OCI-LY1 (cell line): ENCODE measurements at regions not wholly inside any gene's neighbourhood (a gene's known extent, or its start where the extent isn't known, plus 50 kb on each side); places are given as distances from the start of the nearest gene placed in this dataset.

ENCODE experiments used
- H2AFZ ChIP-seq: fragments of 200-600 bp; sonication (generic), shearing (Covaris generic); 2 replicates; pipeline ENCODE4 v1.6.0; 2014; ENCODE audit warnings: antibody characterized with exemption, mild to moderate bottlenecking, low read length
- H3F3A ChIP-seq: fragments of 200-600 bp; sonication (generic), shearing (Covaris generic); 2 replicates; pipeline ENCODE4 v1.6.0; 2014; ENCODE audit warnings: mild to moderate bottlenecking, antibody characterized with exemption, low read length, moderate library complexity; ENCODE audit not compliant: insufficient read depth
- H3K27ac ChIP-seq: fragments of 200-600 bp; sonication (generic); 2 replicates; pipeline ENCODE4 v1.5.1; 2014; ENCODE audit warnings: low read length, mixed run types, mild to moderate bottlenecking, low read depth; ENCODE audit not compliant: poor library complexity, severe bottlenecking
- H3K27me3 ChIP-seq: fragments of 200-600 bp; sonication (generic); 2 replicates; pipeline ENCODE4 v1.6.0; 2014; ENCODE audit warnings: antibody characterized with exemption, mild to moderate bottlenecking, low read length, moderate library complexity; ENCODE audit not compliant: insufficient read depth
- H3K36me3 ChIP-seq: fragments of 200-600 bp; sonication (generic); 2 replicates; pipeline ENCODE4 v1.6.1; 2014; ENCODE audit warnings: mild to moderate bottlenecking, antibody characterized with exemption, low read length, moderate library complexity, mixed read lengths; ENCODE audit not compliant: insufficient read depth
- H3K4me1 ChIP-seq: fragments of 200-600 bp; sonication (generic); 2 replicates; pipeline ENCODE4 v1.5.1; 2014; ENCODE audit warnings: mild to moderate bottlenecking, low read length, moderate library complexity; ENCODE audit not compliant: insufficient read depth, severe bottlenecking
- H3K4me2 ChIP-seq: fragments of 200-600 bp; sonication (generic), shearing (Covaris generic); 2 replicates; pipeline ENCODE4 v1.6.1; 2014; ENCODE audit warnings: low read length
- H3K4me3 ChIP-seq: fragments of 200-600 bp; sonication (generic); 2 replicates; pipeline ENCODE4 v1.5.1; 2014; ENCODE audit warnings: low read length, low read depth, mild to moderate bottlenecking, mixed read lengths; ENCODE audit not compliant: poor library complexity, severe bottlenecking
- H3K79me2 ChIP-seq: fragments of 200-600 bp; shearing (Covaris generic); 2 replicates; pipeline ENCODE4 v1.6.1; 2016; ENCODE audit warnings: mixed run types, low read length, mixed read lengths; ENCODE audit not compliant: insufficient read depth
- H3K9ac ChIP-seq: fragments of 200-600 bp; sonication (generic), shearing (Covaris generic); 2 replicates; pipeline ENCODE4 v1.6.1; 2014; ENCODE audit warnings: mild to moderate bottlenecking, low read length, mixed read lengths
- H3K9me2 ChIP-seq: fragments of 200-600 bp; sonication (generic), shearing (Covaris generic); 2 replicates; pipeline ENCODE4 v1.6.1; 2014; ENCODE audit warnings: low read depth, mild to moderate bottlenecking, low read length, mixed read lengths
- H3K9me3 ChIP-seq: fragments of 200-600 bp; shearing (Covaris generic); 2 replicates; pipeline ENCODE4 v1.6.1; 2014; ENCODE audit warnings: low read length, mixed read lengths
- H4K20me1 ChIP-seq: fragments of 200-600 bp; sonication (generic), shearing (Covaris generic); 2 replicates; pipeline ENCODE4 v1.6.0; 2016; ENCODE audit warnings: mild to moderate bottlenecking, low read length; ENCODE audit not compliant: insufficient read depth
- CTCF ChIP-seq: fragments of 200-600 bp; sonication (generic), shearing (Covaris generic); IDR thresholded peaks from 2 replicates; pipeline ENCODE4 v1.5.1; 2017; ENCODE audit warnings: mild to moderate bottlenecking, antibody characterized with exemption, low read length, moderate library complexity, mixed read lengths
- EZH2 ChIP-seq: fragments of 200-600 bp; sonication (generic), shearing (Covaris generic); IDR thresholded peaks from 2 replicates; pipeline ENCODE4 v1.8.0; 2017; ENCODE audit warnings: borderline replicate concordance, mixed run types, mild to moderate bottlenecking, antibody characterized with exemption, low read length, moderate library complexity, mixed read lengths

- Histone ChIP-seq H3K4me1 (peaks cover 55% of the 10 kb centered on the region), H3K4me2 (no peak overlapping the region), H3K9me3 (no peaks in the 10 kb centered on the region), H3K27me3 (no peaks in the 10 kb centered on the region), H4K20me1 (no peaks in the 10 kb centered on the region), H3K9me2 (no peaks in the 10 kb centered on the region), H3K9ac (no peak overlapping the region), H3K79me2 (no peaks in the 10 kb centered on the region), H3K27ac (no peak overlapping the region), H3F3A (no peaks in the 10 kb centered on the region), H3K4me3 (no peak overlapping the region), H2AFZ (no peak overlapping the region), H3K36me3 (no peaks in the 10 kb centered on the region)
- no peak; the same call in 1 of the 2 replicates for TF ChIP-seq CTCF
- TF ChIP-seq EZH2: no peak
These were observed 88.3 kb upstream of the ATP2B1 start for GRCh38 chr12:89796798-89797382.

GRCh38 chr12:89793946-89794345 is 85.3 kb upstream of the ATP2B1 start:
- Histone ChIP-seq H3K79me2 (no peaks in the 10 kb centered on the region), H2AFZ (no peak overlapping the region), H3F3A (no peaks in the 10 kb centered on the region), H4K20me1 (no peaks in the 10 kb centered on the region), H3K4me3 (no peak overlapping the region), H3K27me3 (no peaks in the 10 kb centered on the region), H3K4me2 (no peak overlapping the region), H3K4me1 (peaks cover 37% of the 10 kb centered on the region), H3K9ac (no peak overlapping the region), H3K9me2 (no peaks in the 10 kb centered on the region), H3K27ac (no peak overlapping the region), H3K36me3 (no peaks in the 10 kb centered on the region), H3K9me3 (no peaks in the 10 kb centered on the region)
- TF ChIP-seq EZH2: no peak
- no peak for TF ChIP-seq CTCF

GRCh38 chr12:89791286-89791685 is 82.6 kb upstream of the ATP2B1 start:
- no peaks in the 10 kb centered on the region for H4K20me1 ChIP-seq
- H3K36me3 ChIP-seq: no peaks in the 10 kb centered on the region
- no peak overlapping the region for H3K4me3 ChIP-seq
- peaks cover 22% of the 10 kb centered on the region for H3K4me1 ChIP-seq
- no peak overlapping the region for H3K4me2 ChIP-seq
- no peak overlapping the region for H3K9ac ChIP-seq
- no peaks in the 10 kb centered on the region for H3K27me3 ChIP-seq
- no peaks in the 10 kb centered on the region for H3K79me2 ChIP-seq
- no peak overlapping the region for H2AFZ ChIP-seq
- peaks cover 7% of the 10 kb centered on the region; the same call in 1 of the 2 replicates for H3K9me3 ChIP-seq
- no peaks in the 10 kb centered on the region for H3F3A ChIP-seq
- TF ChIP-seq EZH2: no peak
- TF ChIP-seq CTCF: no peak
- no peaks in the 10 kb centered on the region for H3K9me2 ChIP-seq
- no peak overlapping the region for H3K27ac ChIP-seq
